A549 (cell line): ENCODE measurements at regions not wholly inside any gene's neighbourhood (a gene's known extent, or its start where the extent isn't known, plus 50 kb on each side); places are given as distances from the start of the nearest gene placed in this dataset.

ENCODE experiments used
- ATAC-seq, 2 experiments: fragments of 200-7000 bp in 1 of 2; fragments of >200 bp in 1 of 2; cut with Nextera tagmentation in 1 of 2; cut with Tn5 transposase in 1 of 2; 3 replicates each; pipeline versions ENCODE4 v1.8.0 to v1.9.1; 2018 to 2020; ENCODE audit warnings: mild to moderate bottlenecking in 1 of 2, moderate library complexity in 1 of 2
- CTCF ChIA-PET: fragments of 300-600 bp; sonication (Branson Sonifier 250); formaldehyde crosslinking; extraction: SDS; loops from one replicate; lab custom pipeline; 2021; ENCODE audit warnings: antibody characterized with exemption, inconsistent platforms; lab: Yijun Ruan, JAX
- POLR2A ChIA-PET: fragments of 350-600 bp; formaldehyde crosslinking; extraction: SDS; loops from one replicate; lab custom pipeline; 2021; ENCODE audit warnings: antibody characterized with exemption, inconsistent platforms; lab: Yijun Ruan, JAX
- DNase-seq, 2 experiments: peaks; one replicate each; pipeline versions ENCODE4 v3.0.0 to v3.0.0-alpha.2; 2011 to 2016; ENCODE audit warnings: low read depth in 1 of 2, low spot score in 1 of 2
- FAIRE-seq: peaks from 2 replicates; lab custom pipeline; 2011; peaks lifted over from hg19 to GRCh38; lab: Jason Lieb, UNC
- H3K27ac ChIP-seq, 2 experiments: fragments of >200 bp; sonication (Bioruptor Twin); formaldehyde crosslinking; 3 replicates each; pipeline ENCODE4 v1.5.1; 2016 to 2017
- H3K4me1 ChIP-seq: fragments of >200 bp; sonication (Bioruptor Twin); formaldehyde crosslinking; 3 replicates; pipeline ENCODE4 v1.6.1; 2016
- H3K4me2 ChIP-seq: fragments of >200 bp; sonication (Bioruptor Twin); formaldehyde crosslinking; 3 replicates; pipeline ENCODE4 v1.6.1; 2016
- H3K4me3 ChIP-seq: fragments of >200 bp; sonication (Bioruptor Twin); formaldehyde crosslinking; 3 replicates; pipeline ENCODE4 v1.5.1; 2016
- H3K9me3 ChIP-seq: fragments of >200 bp; sonication (Bioruptor Twin); formaldehyde crosslinking; 3 replicates; pipeline ENCODE4 v1.6.1; 2016
- BCL3 ChIP-seq: fragments of >200 bp; sonication (Bioruptor Twin); formaldehyde crosslinking; IDR thresholded peaks from 3 replicates; pipeline ENCODE4 v1.6.1; 2016
- BHLHE40 ChIP-seq: IDR thresholded peaks from 2 replicates; pipeline ENCODE4 v1.6.1; 2012; ENCODE audit warnings: low read depth, low read length, inconsistent platforms
- CEBPB ChIP-seq, 2 experiments: fragments of >200 bp in 1 of 2; sonication (Bioruptor Twin) in 1 of 2; formaldehyde crosslinking in 1 of 2; IDR thresholded peaks; 2 replicates each; pipeline ENCODE4 v1.6.1; 2012 to 2016
- CHD2 ChIP-seq: fragments of 150-350 bp; IDR thresholded peaks from 2 replicates; pipeline ENCODE4 v1.6.1; 2014; ENCODE audit warnings: low read length; ENCODE audit not compliant: partially characterized antibody
- EHMT2 ChIP-seq: fragments of 200-600 bp; sonication (generic); IDR thresholded peaks from 2 replicates; pipeline ENCODE4 v1.6.1; 2016; ENCODE audit warnings: antibody characterized with exemption, low read depth, mild to moderate bottlenecking, moderate library complexity
- FOSL2 ChIP-seq, 2 experiments: fragments of 450-650 bp in 1 of 2; fragments of >200 bp in 1 of 2; sonication (Bioruptor Twin) in 1 of 2; formaldehyde crosslinking; IDR thresholded peaks; 2 replicates each; pipeline versions ENCODE4 v1.5.0 to v1.6.1; 2016 to 2020; ENCODE audit warnings: mild to moderate bottlenecking in 1 of 2, moderate library complexity in 1 of 2
- HDAC2 ChIP-seq: fragments of 200-600 bp; sonication (generic); IDR thresholded peaks from 2 replicates; pipeline ENCODE4 v1.6.1; 2016
- HMGXB4 ChIP-seq: fragments of 250-450 bp; sonication (Bioruptor Pico); IDR thresholded peaks from 2 replicates; pipeline ENCODE4 v1.5.0; 2021; ENCODE audit warnings: mild to moderate bottlenecking, moderate library complexity, borderline replicate concordance
- HOXB13 ChIP-seq: fragments of 250-450 bp; sonication (Bioruptor Pico); IDR thresholded peaks from 2 replicates; pipeline ENCODE4 v1.5.0; 2020; ENCODE audit warnings: low read depth, mild to moderate bottlenecking, moderate library complexity
- JUN ChIP-seq, 2 experiments: fragments of >200 bp; sonication (Bioruptor Twin); formaldehyde crosslinking; IDR thresholded peaks; 2 replicates in 1 of 2; 3 replicates in 1 of 2; pipeline ENCODE4 v1.6.1; 2016 to 2017
- JUNB ChIP-seq: fragments of >200 bp; sonication (Bioruptor Twin); formaldehyde crosslinking; IDR thresholded peaks from 2 replicates; pipeline ENCODE4 v1.6.1; 2016
- KDM5A ChIP-seq: fragments of 200-600 bp; sonication (generic); IDR thresholded peaks from 2 replicates; pipeline ENCODE4 v1.6.1; 2016; ENCODE audit warnings: antibody characterized with exemption, mild to moderate bottlenecking
- MAX ChIP-seq: IDR thresholded peaks from 2 replicates; pipeline ENCODE4 v1.6.1; 2012
- NFE2L2 ChIP-seq: fragments of 150-350 bp; conservative IDR thresholded peaks from 2 replicates; pipeline ENCODE4 v1.6.1; 2014; ENCODE audit warnings: low read length
- NPAS2 ChIP-seq: fragments of 250-450 bp; sonication (Bioruptor Pico); IDR thresholded peaks from 2 replicates; pipeline ENCODE4 v1.8.0; 2022; ENCODE audit warnings: mild to moderate bottlenecking, moderate library complexity, borderline replicate concordance
- PHF8 ChIP-seq: fragments of 200-600 bp; sonication (generic); IDR thresholded peaks from 2 replicates; pipeline ENCODE4 v1.6.1; 2016; ENCODE audit warnings: low read depth, mild to moderate bottlenecking, antibody characterized with exemption, moderate library complexity, borderline replicate concordance
- POLR2A ChIP-seq: IDR thresholded peaks from 2 replicates; pipeline ENCODE4 v1.6.1; 2012; ENCODE audit warnings: mild to moderate bottlenecking, low read length
- RARB ChIP-seq: fragments of 250-450 bp; sonication (Bioruptor Pico); IDR thresholded peaks from 2 replicates; pipeline ENCODE4 v1.8.0; 2021; ENCODE audit warnings: mild to moderate bottlenecking, moderate library complexity
- RFX5 ChIP-seq: fragments of 450-650 bp; IDR thresholded peaks from 2 replicates; pipeline ENCODE4 v1.7.1; 2014; ENCODE audit warnings: antibody characterized with exemption, mild to moderate bottlenecking, moderate library complexity
- SMC3 ChIP-seq: fragments of >200 bp; sonication (Bioruptor Twin); formaldehyde crosslinking; IDR thresholded peaks from 3 replicates; pipeline ENCODE4 v1.6.1; 2018; ENCODE audit warnings: inconsistent platforms
- SREBF2 ChIP-seq: fragments of 450-650 bp; IDR thresholded peaks from 2 replicates; pipeline ENCODE4 v1.6.1; 2014; ENCODE audit warnings: mild to moderate bottlenecking, moderate library complexity
- TP53 ChIP-seq: fragments of 250-450 bp; sonication (Bioruptor Pico); IDR thresholded peaks from 2 replicates; pipeline ENCODE4 v1.5.0; 2021; ENCODE audit warnings: mild to moderate bottlenecking, moderate library complexity
- ZC3H11A ChIP-seq: fragments of 450-650 bp; IDR thresholded peaks from 2 replicates; pipeline ENCODE4 v1.6.1; 2014; ENCODE audit warnings: antibody characterized with exemption, mild to moderate bottlenecking
- WGBS: methylation state at CpG from one replicate; pipeline ENCODE4 v1.1.6; 2017; ENCODE audit errors: missing lambda C conversion rate; 5-methylcytosine and 5-hydroxymethylcytosine counted together

GRCh38 chr1:94708811-94709210 is 111.3 kb upstream of the SLC44A3 start:
- H3K4me3 ChIP-seq, result no peak overlapping the region
- no peaks in the 10 kb centered on the region for H3K9me3 ChIP-seq
- FAIRE-seq (no peak), DNase-seq (no peak), ATAC-seq (no peak)
- TF ChIP-seq CHD2 (no peak), HDAC2 (no peak), MAX (no peak), BHLHE40 (no peak), BCL3 (no peak), PHF8 (no peak), KDM5A (no peak), SREBF2 (no peak), HOXB13 (CRISPR knock-in tag) (no peak), SMC3 (no peak), NFE2L2 (no peak), EHMT2 (no peak), JUNB (no peak), HMGXB4 (CRISPR knock-in tag) (no peak), CEBPB (IDR thresholded peaks at IDR 0.05) (no peak), RARB (CRISPR knock-in tag) (no peak), TP53 (CRISPR knock-in tag) (no peak)
- CTCF ChIA-PET, result interaction anchor here (1.3 kb wide), 1 partner anchor 10 kb away, joined by 3 read pairs; no protein-coding TSS in a partner anchor
- H3K4me1 ChIP-seq, result peaks cover 18% of the 10 kb centered on the region
- POLR2A ChIA-PET, result no interaction called here
- peak overlapping the region in 1 of 2 experiments; percentile 48; a peak in 1 of 6 replicates for H3K27ac ChIP-seq
- no peak overlapping the region for H3K4me2 ChIP-seq
- WGBS, result 85% methylated on average over 7 of the region's 8 CpGs

- CTCF ChIA-PET, result interaction anchor here (1.3 kb wide), 1 partner anchor 9 kb away, joined by 3 read pairs; no protein-coding TSS in a partner anchor
- no peak overlapping the region for H3K4me3 ChIP-seq
- WGBS, result 94% methylated on average over 2 of the region's 2 CpGs
- peaks cover 13% of the 10 kb centered on the region for H3K4me1 ChIP-seq
- no peak for TF ChIP-seq NPAS2
- no peak for TF ChIP-seq JUN (IDR thresholded peaks at IDR 0.05)
- TF ChIP-seq JUNB, result no peak
- TF ChIP-seq HDAC2, result no peak
- TF ChIP-seq POLR2A, result no peak
- no peak for TF ChIP-seq CEBPB (IDR thresholded peaks at IDR 0.05)
- TF ChIP-seq NFE2L2, result no peak
- no peak for TF ChIP-seq RFX5
- H3K4me2 ChIP-seq, result no peak overlapping the region
- 0 out of 6 replicates have a peak overlapping the region, but pooled peaks of 1 of the 2 experiments have one; percentile 48 for H3K27ac ChIP-seq
- ATAC-seq (no peak), FAIRE-seq (no peak), DNase-seq (no peak)
- POLR2A ChIA-PET, result no interaction called here
- no peaks in the 10 kb centered on the region for H3K9me3 ChIP-seq
Observed at GRCh38 chr1:94708299-94708685, 111.9 kb upstream of the SLC44A3 start.

GRCh38 chr1:94707321-94708298 is 112.5 kb upstream of the SLC44A3 start:
- Histone ChIP-seq H3K4me1 (peaks cover 9% of the 10 kb centered on the region; the same call in 1 of the 3 replicates), H3K4me3 (no peak overlapping the region), H3K9me3 (no peaks in the 10 kb centered on the region), H3K27ac (no peak overlapping the region), H3K4me2 (no peak overlapping the region)
- no peak for DNase-seq
- POLR2A ChIA-PET, result no interaction called here
- FAIRE-seq, result no peak
- 75% methylated on average over 13 of the region's 13 CpGs for WGBS
- CTCF ChIA-PET, result interaction anchor here (1.3 kb wide), 1 partner anchor 8 kb away, joined by 3 read pairs; no protein-coding TSS in a partner anchor
- no peak for ATAC-seq
- TF ChIP-seq ZC3H11A, result no peak
- TF ChIP-seq FOSL2 (IDR thresholded peaks at IDR 0.05), result no peak
- no peak for TF ChIP-seq FOSL2 (CRISPR knock-in tag; IDR thresholded peaks at IDR 0.05)
